Stomach (tissue), 8 donors: ENCODE measurements at regions not wholly inside any gene's neighbourhood (a gene's known extent, or its start where the extent isn't known, plus 50 kb on each side); places are given as distances from the start of the nearest gene placed in this dataset.

Source experiments
- DNase-seq, 2 donors: peaks; one replicate each; pipeline versions ENCODE4 v3.0.0 to v3.0.0-alpha.2; 2013 to 2019
- H3K27ac ChIP-seq, 5 donors: fragments of 200-600 bp in 4 of 5; sonication (generic) in 4 of 5; one replicate each; pipeline ENCODE4 v1.5.1; 2013 to 2019; ENCODE audit warnings: mild to moderate bottlenecking in 1 of 5, moderate library complexity in 1 of 5
- H3K27me3 ChIP-seq, 3 donors: fragments of 200-600 bp; sonication (generic); one replicate each; pipeline ENCODE4 v1.5.1; 2017 to 2019; ENCODE audit warnings: mixed run types in 1 of 3
- H3K36me3 ChIP-seq, 4 donors: fragments of 200-600 bp; sonication (generic); 1 replicate in 3 of 4; 2 replicates in 1 of 4; pipeline ENCODE4 v1.5.1; 2016 to 2019
- H3K4me1 ChIP-seq, 4 donors: fragments of 200-600 bp; sonication (generic); one replicate each; pipeline ENCODE4 v1.5.1; 2016 to 2019
- H3K4me3 ChIP-seq, 4 donors: fragments of 200-600 bp; sonication (generic) in 3 of 4; one replicate each; pipeline ENCODE4 v1.5.1; 2016 to 2019; ENCODE audit warnings: mild to moderate bottlenecking in 1 of 4
- H3K9me3 ChIP-seq, 4 donors: fragments of 200-600 bp; sonication (generic); one replicate each; pipeline ENCODE4 v1.5.1; 2016 to 2019
- EP300 ChIP-seq: sonication (generic); formaldehyde crosslinking; IDR thresholded peaks from one replicate; pipeline ENCODE4 v1.6.1; 2017; ENCODE audit warnings: antibody characterized with exemption
- POLR2A ChIP-seq, 4 donors: fragments of 450-650 bp; IDR thresholded peaks; one replicate each; pipeline ENCODE4 v1.6.1; 2016; ENCODE audit warnings: antibody characterized with exemption in 4 of 4, control low read depth in 2 of 4, mild to moderate bottlenecking in 1 of 4, moderate library complexity in 1 of 4
- POLR2AphosphoS5 ChIP-seq, 3 donors: sonication (generic); formaldehyde crosslinking; IDR thresholded peaks; one replicate each; pipeline ENCODE4 v1.6.1; 2016; ENCODE audit warnings: antibody characterized with exemption in 3 of 3
- WGBS, 5 donors: extraction: QIAGEN DNeasy Blood & Tissue Kit in 3 of 5; methylation state at CpG; one replicate each; pipeline versions ENCODE4 v1.1.5 to v1.1.7; 2013 to 2018; 5-methylcytosine and 5-hydroxymethylcytosine counted together
- intact Hi-C: fragments of 100-400 bp; cut with DNase I; formaldehyde crosslinking; loops from one replicate; pipeline ENCODE4 v1.15.1; 2023; ENCODE audit warnings: low total_unique reads
- TF ChIP-seq, protein P1 (sequence below), 7 experiments: fragments of 450-650 bp in 4 of 7; fragments of 200-600 bp in 3 of 7; sonication (generic) in 3 of 7; IDR thresholded peaks; one replicate each; pipeline ENCODE4 v1.5.1; 2016 to 2019; ENCODE audit warnings: antibody characterized with exemption in 7 of 7, control low read depth in 2 of 7, mild to moderate bottlenecking in 1 of 7
- donor health status: healthy with polysubstance abuse.
- donor health status: Bipolar disorder and iron deficiency.
- donor health status: healthy.

DNA sequence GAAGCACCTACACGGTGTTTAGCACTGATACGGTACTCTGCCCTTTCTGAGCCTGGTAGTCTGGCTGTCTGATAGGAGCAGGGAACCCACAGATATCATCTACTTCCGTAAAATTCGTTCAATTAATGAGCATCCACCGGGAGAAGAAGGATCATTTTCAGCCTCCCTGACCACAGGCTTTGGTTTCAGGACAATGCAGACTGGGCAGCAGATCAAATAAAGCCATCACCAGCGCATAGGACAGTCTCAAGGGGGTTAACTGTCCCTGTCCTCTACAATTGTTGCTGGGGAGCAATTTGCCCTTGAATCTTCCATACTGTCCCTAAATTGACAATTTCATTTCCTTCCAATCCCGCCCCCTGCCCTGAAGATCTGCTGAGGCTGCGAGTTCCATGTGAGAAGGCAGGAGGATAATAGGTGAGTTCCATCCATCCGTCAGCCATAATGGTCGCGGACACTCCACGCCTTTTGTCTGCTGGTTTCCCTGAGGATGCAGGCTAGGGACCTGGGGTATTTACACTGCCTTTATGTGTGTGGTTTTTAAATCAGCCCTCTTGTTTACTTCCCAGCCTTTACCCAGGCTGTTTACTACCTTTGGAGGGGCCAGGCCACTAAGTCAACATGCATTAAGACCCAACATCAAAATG, 110.0 kb downstream of the MYCN start:
- TF ChIP-seq POLR2A (IDR thresholded peaks at IDR 0.05) = no peak
- TF ChIP-seq, protein P1, sequence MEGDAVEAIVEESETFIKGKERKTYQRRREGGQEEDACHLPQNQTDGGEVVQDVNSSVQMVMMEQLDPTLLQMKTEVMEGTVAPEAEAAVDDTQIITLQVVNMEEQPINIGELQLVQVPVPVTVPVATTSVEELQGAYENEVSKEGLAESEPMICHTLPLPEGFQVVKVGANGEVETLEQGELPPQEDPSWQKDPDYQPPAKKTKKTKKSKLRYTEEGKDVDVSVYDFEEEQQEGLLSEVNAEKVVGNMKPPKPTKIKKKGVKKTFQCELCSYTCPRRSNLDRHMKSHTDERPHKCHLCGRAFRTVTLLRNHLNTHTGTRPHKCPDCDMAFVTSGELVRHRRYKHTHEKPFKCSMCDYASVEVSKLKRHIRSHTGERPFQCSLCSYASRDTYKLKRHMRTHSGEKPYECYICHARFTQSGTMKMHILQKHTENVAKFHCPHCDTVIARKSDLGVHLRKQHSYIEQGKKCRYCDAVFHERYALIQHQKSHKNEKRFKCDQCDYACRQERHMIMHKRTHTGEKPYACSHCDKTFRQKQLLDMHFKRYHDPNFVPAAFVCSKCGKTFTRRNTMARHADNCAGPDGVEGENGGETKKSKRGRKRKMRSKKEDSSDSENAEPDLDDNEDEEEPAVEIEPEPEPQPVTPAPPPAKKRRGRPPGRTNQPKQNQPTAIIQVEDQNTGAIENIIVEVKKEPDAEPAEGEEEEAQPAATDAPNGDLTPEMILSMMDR (IDR thresholded peaks at IDR 0.05) = no peak
- TF ChIP-seq EP300 = no peak
- no peak for TF ChIP-seq POLR2AphosphoS5 (IDR thresholded peaks at IDR 0.05)
- 77 to 92% (median 84%) methylated on average over 12 of the region's 12 CpGs for WGBS, 5 donors
- Histone ChIP-seq H3K4me3 (no peak overlapping the region), H3K9me3 (no peaks in the 10 kb centered on the region), H3K4me1 (no peaks in the 10 kb centered on the region), H3K27ac (no peak overlapping the region), H3K36me3 (no peaks in the 10 kb centered on the region), H3K27me3 (no peaks in the 10 kb centered on the region)
- intact Hi-C loops = no loop called here
- DNase-seq = no peak

DNA sequence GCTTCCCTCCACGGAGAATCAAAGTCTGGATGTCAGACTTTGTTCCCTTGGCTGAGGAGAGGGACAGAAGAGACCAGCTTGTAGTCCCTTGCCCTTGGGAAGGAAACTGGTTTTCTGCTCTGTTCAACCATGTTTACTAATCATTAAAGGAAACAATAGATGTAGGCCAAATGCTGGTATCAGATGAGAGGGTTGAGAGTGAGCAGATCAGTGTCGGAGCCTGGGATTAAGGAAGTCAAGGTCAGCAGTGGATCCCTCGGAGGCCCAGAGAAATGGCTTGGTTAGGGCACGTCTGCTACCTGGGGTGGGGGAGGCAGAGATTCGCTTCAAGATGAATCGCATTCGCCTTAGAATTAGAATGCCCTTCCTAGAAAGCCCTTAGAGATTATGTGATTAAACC, 109.1 kb downstream of the MYCN start:
- Histone ChIP-seq H3K9me3 (no peaks in the 10 kb centered on the region), H3K36me3 (no peaks in the 10 kb centered on the region), H3K27ac (no peak overlapping the region), H3K4me3 (no peak overlapping the region), H3K27me3 (no peaks in the 10 kb centered on the region), H3K4me1 (no peaks in the 10 kb centered on the region)
- TF ChIP-seq POLR2A (IDR thresholded peaks at IDR 0.05) (no peak), EP300 (no peak), POLR2AphosphoS5 (IDR thresholded peaks at IDR 0.05) (no peak)
- TF ChIP-seq, protein P1 (IDR thresholded peaks at IDR 0.05) = no peak
- DNase-seq = no peak
- WGBS, 5 donors = 82 to 93% (median 86%) methylated on average over 7 of the region's 7 CpGs
- intact Hi-C loops = no loop called here

DNA sequence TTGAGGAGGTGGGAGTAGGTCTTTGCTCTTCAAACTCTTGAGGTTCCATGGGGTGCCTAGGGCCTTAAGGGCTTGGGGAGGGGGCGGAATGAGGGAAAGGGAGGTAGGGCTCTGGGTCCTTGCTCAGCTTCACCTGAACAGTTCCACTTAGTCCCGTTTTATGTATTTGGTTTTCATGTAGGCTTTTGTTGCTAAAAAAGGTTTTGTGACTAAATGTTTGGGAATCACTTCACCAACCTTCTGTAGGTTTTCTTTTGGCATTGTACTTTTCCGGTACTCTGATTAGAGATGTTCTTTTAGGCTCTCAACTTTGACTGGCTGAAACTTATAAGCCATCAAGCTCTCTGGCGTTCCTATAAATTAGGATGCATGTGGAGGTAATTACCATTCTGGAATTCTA, 108.1 kb downstream of the MYCN start:
- WGBS, 5 donors = 87 to 96% (median 92%) methylated on average over 4 of the region's 4 CpGs
- intact Hi-C loops = no loop called here

DNA sequence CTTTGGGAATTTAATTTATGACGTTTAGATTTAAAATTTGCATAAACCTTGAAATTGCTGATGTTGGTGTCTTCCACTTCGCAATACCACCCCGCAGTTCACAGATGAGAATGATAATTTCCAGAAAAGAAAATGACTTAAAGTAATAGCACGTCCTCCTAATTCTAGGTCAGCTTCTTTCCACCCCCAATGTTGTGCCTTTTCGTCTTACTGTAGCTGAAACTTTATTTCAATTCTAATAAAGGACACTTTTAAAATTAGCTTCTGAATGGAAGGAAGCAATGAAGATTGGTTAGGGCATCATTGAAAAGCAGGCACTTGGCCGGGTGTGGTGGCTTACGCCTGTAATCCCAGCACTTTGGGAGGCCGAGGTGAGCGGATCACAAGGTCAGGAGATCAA, 107.4 kb downstream of the MYCN start:
- no peaks in the 10 kb centered on the region for H3K36me3 ChIP-seq
- H3K27me3 ChIP-seq = no peaks in the 10 kb centered on the region
- H3K9me3 ChIP-seq = no peaks in the 10 kb centered on the region
- intact Hi-C loops = no loop called here
- H3K4me3 ChIP-seq = no peak overlapping the region
- DNase-seq = no peak
- WGBS, 5 donors = 87 to 95% (median 91%) methylated on average over 9 of the region's 9 CpGs
- no peaks in the 10 kb centered on the region for H3K4me1 ChIP-seq
- no peak overlapping the region for H3K27ac ChIP-seq
- TF ChIP-seq POLR2A (IDR thresholded peaks at IDR 0.05) = no peak
- TF ChIP-seq EP300 = no peak
- TF ChIP-seq POLR2AphosphoS5 (IDR thresholded peaks at IDR 0.05) = no peak
- TF ChIP-seq, protein P1 (IDR thresholded peaks at IDR 0.05) = no peak

More for the DNA sequence above, 108.1 kb downstream of the MYCN start:
- Histone ChIP-seq H3K36me3 (no peaks in the 10 kb centered on the region), H3K27ac (no peak overlapping the region), H3K27me3 (no peaks in the 10 kb centered on the region), H3K9me3 (no peaks in the 10 kb centered on the region), H3K4me3 (no peak overlapping the region), H3K4me1 (no peaks in the 10 kb centered on the region)
- no peak for TF ChIP-seq POLR2AphosphoS5 (IDR thresholded peaks at IDR 0.05)
- no peak for TF ChIP-seq POLR2A (IDR thresholded peaks at IDR 0.05)
- DNase-seq = no peak

DNA sequence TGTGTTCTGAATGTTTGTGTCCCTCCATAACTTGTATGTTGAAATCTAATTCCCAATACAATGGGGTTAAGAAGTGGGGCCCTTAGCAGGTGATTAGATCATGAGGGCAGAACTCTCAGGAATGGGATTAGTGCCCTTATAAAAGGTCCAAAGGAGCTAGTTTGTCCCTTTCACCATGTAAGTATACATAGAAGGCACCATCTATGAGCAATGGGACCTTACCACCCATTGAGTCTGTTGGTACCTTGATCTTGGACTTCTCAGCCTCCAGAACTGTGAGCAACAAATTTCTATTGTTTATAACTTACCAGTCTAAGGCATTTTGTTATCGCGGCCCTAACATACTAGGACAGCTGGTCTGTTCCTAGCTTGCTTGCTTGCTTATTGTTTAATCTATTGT, 106.3 kb downstream of the MYCN start:
- 96 to 99% (median 97%) methylated on average over 2 of the region's 2 CpGs for WGBS, 5 donors
- Histone ChIP-seq H3K4me1 (no peaks in the 10 kb centered on the region), H3K9me3 (no peaks in the 10 kb centered on the region), H3K4me3 (no peak overlapping the region), H3K36me3 (no peaks in the 10 kb centered on the region), H3K27ac (no peak overlapping the region), H3K27me3 (peaks cover 0 to 2% (median 0%) of the 10 kb centered on the region in 3 donors)
- TF ChIP-seq POLR2AphosphoS5 (IDR thresholded peaks at IDR 0.05) = no peak
- no peak for TF ChIP-seq EP300
- TF ChIP-seq, protein P1 (IDR thresholded peaks at IDR 0.05) = no peak
- no peak for TF ChIP-seq POLR2A (IDR thresholded peaks at IDR 0.05)
- intact Hi-C loops = no loop called here
- no peak for DNase-seq
